HG02981 (cell line): ENCODE measurements at regions not wholly inside any gene's neighbourhood (a gene's known extent, or its start where the extent isn't known, plus 50 kb on each side); places are given as distances from the start of the nearest gene placed in this dataset.

Experiments used
- ATAC-seq: cut with Tn5 transposase; IDR thresholded peaks from one replicate; pipeline ENCODE4 v1.9.1; 2021; ENCODE audit warnings: mild to moderate bottlenecking, moderate library complexity; ENCODE audit not compliant: unreplicated experiment

DNA sequence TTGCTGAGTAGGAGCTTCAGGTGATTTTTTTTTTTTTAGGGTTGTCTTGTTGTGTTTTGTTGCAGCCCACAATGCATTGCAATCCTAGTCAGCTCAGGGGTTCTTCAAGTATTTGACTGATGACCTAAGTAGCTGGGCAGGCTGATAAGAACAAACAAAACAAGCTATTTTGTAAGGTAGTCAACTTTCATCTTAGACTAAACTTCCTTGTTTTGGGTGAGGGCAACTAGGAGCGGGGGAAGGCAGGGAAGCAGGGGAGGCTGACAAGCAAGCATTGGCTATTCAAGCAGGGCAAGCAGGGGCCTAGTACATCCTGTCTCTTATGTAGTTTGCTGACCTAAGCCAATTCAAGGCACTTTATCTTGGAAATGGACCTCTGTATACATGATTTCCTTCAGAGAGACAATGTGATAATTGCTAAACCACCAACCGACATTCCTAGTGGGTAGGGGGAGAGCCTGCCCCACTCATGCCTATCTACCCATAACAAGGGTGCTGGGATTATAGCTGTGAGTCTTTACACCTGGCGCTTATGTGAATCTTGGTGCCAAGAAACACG lies 163.3 kb upstream of the PRKCQ start:
- no peak for ATAC-seq

DNA sequence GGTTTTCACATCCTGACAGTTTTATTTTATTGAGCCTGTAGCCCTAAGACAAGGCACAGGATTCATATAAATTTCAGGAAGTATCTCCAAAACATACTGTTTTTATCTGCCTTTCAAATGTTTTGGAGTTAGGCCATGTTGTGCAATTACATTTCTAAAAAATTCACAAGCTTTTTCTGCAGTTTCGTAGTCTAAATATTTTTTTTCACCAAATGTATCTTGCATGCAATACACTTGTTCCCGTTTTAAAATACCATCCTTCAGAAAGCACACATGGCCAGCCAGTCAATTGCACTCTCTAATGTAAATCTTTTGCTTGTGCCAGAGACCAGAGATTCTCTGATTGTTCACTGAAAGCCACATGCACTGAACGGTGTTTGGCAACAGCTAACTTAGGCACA lies 161.5 kb upstream of the PRKCQ start:
- ATAC-seq, result no peak

DNA sequence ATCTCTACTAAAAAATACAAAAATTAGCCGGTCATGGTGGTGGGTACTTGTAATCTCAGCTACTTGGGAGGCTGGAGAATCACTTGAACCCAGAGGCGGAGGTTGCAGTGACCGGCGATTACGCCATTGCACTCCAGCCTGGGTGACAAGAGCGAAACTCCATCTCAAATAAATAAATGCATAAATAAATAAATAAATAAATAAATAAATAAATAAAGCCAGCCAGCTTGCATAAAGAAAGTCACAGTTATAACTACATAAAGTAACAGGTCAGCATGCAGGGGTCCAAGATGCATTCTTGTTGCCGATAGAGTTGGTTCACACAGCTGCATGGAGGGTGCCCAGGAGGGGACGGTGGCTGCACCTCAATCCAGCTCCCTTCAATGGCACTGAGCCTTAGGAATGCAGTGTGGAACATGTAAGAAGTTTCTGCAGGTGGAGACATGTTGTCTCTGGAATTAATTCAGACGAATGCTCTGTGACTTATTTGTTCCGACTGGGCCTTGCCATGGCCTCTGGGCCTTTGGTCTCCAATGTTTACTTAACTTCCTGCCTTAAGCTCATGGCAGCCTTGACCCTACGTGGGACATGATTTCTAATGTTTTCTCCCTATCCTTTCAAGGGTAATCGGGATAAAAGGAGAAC lies 159.6 kb upstream of the PRKCQ start:
- ATAC-seq, result no peak

- ATAC-seq, result no peak
Observed at GRCh38 chr10:6738112-6738768, 158.2 kb upstream of the PRKCQ start.

GRCh38 chr10:6737758-6738111 lies 157.7 kb upstream of the PRKCQ start:
- ATAC-seq, result no peak

- ATAC-seq, result no peak
Observed at GRCh38 chr10:6737080-6737641, 157.1 kb upstream of the PRKCQ start.

GRCh38 chr10:6734286-6734685 lies 154.2 kb upstream of the PRKCQ start:
- no peak for ATAC-seq

GRCh38 chr10:6729861-6730344 lies 149.8 kb upstream of the PRKCQ start:
- ATAC-seq, result no peak

GRCh38 chr10:6729071-6729774 lies 149.1 kb upstream of the PRKCQ start:
- no peak for ATAC-seq

GRCh38 chr10:6726924-6727323 lies 146.8 kb upstream of the PRKCQ start:
- no peak for ATAC-seq

DNA sequence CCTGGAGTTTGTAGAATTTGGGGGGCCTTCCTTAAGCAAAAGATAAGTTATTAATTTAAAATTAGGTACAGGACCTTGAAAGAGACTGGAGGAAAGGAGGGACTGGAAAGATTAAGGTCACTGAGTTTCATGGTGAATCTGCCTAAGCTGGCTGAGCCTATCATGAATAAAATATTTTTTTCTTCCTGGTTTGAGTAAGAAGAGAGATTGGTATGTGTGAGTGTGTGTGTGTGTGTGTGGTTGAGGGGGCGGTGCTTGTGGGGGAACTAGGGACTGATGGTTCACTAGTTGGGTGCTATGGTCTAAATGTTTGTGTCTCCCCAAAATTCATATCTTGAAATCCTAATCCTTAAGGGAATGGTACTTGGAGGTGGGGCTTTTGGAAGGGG lies 142.5 kb upstream of the PRKCQ start:
- no peak for ATAC-seq

- ATAC-seq, result no peak
Observed at GRCh38 chr10:6721964-6722615, 142.0 kb upstream of the PRKCQ start.

DNA sequence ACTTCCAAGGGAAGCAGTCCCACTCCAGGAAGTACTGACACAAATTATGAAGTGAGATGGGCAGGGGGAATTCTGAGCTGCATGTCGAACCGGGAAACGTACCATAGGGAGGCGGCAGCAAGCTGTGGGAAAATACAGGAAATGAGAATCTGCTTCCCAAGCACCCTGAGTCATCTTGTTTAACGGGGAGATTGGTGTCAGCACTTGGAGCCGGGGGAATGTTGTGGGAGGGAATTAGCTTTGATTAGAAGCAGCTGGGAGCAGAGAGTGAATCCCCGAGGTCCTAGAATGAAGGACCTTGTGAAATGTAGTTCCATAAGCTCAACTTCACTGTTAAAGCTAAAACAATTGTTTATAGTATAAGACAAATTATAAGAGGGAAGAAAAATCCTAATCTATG lies 141.4 kb upstream of the PRKCQ start:
- no peak for ATAC-seq

GRCh38 chr10:6719561-6719960 lies 139.5 kb upstream of the PRKCQ start:
- ATAC-seq, result no peak

DNA sequence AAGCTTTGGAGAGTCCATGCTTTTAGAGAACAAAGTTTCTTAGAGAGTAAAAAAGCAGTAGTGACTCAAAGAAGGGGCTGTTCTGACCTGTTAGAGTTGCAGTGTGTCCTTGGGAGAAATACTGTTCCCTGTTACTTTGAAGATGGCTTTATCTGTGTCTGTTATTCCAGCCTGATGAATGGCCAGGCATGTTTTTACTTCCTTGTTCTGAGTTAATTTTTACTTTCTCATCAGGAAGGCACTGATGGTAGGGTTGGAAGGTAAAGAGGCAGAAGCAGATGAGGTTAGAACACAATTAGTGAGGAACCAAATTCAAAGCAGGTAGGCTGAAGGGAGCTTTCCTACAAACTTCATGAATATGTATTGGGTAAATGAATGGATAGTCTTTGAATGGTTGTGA lies 138.5 kb upstream of the PRKCQ start:
- no peak for ATAC-seq

- no peak for ATAC-seq
Observed at GRCh38 chr10:6716516-6716915, 136.4 kb upstream of the PRKCQ start.

GRCh38 chr10:6713716-6714115 lies 133.6 kb upstream of the PRKCQ start:
- no peak for ATAC-seq

GRCh38 chr10:6713120-6713519 lies 133.0 kb upstream of the PRKCQ start:
- ATAC-seq, result no peak

- ATAC-seq, result no peak
Observed at GRCh38 chr10:6711881-6712280, 131.8 kb upstream of the PRKCQ start.

- no peak for ATAC-seq
Observed at GRCh38 chr10:6711408-6711841, 131.3 kb upstream of the PRKCQ start.

DNA sequence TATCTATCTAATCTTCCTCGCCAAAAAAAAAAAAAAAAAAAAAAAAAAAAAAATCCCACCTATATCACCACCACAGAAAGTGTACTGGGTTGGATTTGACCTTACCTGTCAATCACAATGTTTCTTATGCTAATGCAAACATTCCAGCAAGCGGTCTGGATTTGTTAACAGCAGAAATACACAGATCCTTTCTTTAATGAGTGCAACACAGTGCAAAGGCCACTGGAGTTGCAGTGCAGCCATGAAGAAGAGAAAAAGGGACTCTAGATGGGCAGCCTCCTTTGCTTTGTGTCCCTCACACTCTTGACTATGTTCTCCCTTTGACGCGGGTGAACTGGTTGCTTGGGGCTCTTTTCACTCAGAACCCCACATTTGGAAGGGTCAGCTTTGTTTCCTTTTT lies 127.3 kb upstream of the PRKCQ start:
- no peak for ATAC-seq
